HG03039 (cell line): ENCODE measurements at regions not wholly inside any gene's neighbourhood (a gene's known extent, or its start where the extent isn't known, plus 50 kb on each side); places are given as distances from the start of the nearest gene placed in this dataset.
A peak's percentile ranks its signal among the peaks of the same experiment; 100 is the strongest.

Experiments used
- ATAC-seq: cut with Tn5 transposase; IDR thresholded peaks from one replicate; pipeline ENCODE4 v1.9.1; 2021; ENCODE audit warnings: mild to moderate bottlenecking, moderate library complexity; ENCODE audit not compliant: unreplicated experiment

- ATAC-seq = no peak
These were observed 97.7 kb downstream of the CD47 start for GRCh38 chr3:107992976-107993684.

- no peak for ATAC-seq
These were observed 99.9 kb downstream of the CD47 start for GRCh38 chr3:107990926-107991325.

DNA sequence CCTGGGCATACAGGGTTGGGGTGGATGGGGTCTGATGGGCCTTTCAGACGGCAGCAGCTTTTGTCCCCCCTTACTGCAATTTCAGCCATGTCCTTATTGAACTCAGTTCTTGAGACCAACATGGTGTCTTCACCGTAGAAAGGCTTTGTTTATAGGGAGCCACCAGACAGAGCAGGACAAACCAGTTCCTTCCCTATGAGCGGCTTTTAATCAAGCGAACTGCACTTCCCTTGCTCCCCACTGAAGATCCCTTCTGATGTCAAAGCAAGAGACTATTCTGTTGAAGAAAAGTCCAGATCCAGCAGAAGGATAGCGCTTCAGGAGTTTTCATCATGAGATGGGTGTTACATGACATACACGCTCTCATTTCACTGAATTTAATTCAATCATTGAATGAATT is 100.4 kb downstream of the CD47 start:
- ATAC-seq = no peak

- ATAC-seq = no peak
These were observed 101.2 kb downstream of the CD47 start for GRCh38 chr3:107989661-107990060.

DNA sequence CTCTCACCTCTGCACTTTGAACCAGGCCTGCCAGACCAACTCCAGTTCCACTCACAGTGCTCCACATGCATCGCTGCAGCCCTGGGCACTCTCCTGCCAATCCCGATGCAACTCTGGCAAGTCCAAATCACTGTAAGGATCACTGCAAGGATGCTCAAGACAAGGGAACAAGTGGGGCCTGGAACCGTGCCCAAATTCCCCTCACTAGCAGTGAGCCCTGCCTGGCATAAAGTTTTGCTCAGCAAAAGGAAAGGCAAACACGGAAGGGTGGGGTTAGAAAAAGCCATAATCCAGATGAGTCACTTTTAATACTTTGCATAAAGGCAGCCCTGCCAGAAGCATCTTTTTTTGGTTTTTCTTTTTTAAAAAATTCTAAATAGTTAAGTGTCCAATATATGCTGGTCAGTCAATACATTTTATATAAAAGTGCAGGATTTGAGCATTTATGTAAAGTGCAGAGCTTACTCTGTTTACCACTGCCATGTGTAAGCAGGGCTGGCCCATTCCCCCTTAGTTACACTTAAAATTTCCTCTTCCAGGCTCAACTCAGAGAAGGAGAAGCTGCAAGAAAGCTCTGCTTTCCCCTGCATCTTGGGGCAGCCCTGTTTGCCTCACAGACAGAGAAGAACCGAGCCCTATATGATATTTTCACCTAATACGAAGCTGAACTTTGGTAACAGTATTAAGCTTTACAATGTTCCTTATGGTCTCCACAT is 102.2 kb downstream of the CD47 start:
- ATAC-seq = no peak

DNA sequence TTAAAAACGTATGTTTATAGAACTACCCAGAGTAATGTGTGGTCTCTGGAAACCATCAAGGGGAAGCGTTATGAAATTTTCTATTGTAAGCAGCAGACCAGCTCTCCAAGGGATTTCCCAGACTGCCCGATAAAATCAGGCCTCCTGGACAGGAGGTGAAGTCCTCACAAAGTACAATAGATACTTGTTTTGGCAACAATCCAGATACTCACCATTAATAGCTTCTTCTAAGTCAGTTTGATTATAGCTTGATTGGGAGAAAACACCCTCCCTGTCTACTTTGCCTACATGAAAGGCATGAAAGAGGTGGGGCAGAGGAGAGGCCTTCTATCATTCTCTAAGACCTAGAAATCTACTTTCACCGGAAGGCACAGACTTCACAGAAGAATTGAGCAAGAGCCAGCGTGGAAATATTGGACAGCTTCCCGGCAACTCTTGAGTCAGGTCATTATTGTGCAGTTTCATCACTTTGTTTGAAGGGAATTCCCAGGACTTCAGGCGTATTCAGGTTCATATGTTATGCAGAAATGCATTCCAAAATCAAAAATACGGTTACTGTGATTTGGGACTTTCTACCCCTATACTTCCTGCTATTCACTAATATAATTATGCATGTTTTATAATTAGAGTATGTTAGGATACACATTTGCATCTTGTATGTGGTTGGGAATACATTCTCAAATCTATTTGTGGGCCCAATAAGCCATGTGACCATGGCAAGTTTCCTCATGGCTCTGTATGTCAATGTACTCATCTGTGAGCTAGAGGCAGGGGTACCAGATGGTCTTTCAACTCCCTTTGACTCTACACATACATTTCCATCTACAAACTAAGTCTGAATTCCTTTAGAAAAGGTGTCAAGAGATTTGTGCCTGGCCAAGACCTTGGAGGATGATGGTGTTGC is 103.5 kb downstream of the CD47 start:
- ATAC-seq = no peak

DNA sequence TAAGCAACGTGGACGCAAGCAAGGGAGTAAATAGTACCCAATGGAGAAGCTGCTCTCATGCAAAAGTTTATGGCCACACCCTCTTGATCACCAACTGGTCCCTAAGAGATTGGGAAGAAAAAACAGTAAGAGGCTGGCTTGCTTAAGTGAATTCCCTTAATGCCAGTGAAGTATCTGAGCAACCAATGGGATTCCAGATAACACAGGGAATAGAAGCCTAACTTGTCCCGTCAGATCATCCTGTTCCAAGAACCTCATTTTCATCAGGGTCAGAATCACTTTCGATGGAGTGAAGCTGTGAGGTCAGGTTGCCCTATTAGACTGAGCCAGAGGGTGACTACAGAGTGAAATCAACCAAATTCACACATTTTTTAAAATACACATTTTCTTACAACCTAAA is 104.3 kb downstream of the CD47 start:
- no peak for ATAC-seq

DNA sequence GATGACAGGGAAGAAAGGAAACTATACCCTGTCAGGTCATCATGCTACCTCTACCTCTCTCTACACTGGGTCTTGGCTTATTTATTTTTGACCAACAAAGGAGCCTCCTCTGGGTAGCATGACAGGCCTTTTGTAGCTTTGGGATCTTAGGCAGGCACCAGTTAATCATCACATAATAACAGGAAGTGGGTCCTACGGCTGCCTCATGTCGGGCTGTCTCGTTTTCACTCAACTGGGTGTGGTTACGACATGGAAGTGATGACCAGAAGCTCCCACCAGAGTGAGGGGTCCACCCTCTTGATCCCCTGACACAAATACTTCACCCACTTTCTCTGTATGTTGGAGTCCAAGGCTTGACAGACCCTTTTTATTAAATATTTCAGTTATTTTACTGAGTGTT is 105.3 kb downstream of the CD47 start:
- ATAC-seq = peak; percentile 86

DNA sequence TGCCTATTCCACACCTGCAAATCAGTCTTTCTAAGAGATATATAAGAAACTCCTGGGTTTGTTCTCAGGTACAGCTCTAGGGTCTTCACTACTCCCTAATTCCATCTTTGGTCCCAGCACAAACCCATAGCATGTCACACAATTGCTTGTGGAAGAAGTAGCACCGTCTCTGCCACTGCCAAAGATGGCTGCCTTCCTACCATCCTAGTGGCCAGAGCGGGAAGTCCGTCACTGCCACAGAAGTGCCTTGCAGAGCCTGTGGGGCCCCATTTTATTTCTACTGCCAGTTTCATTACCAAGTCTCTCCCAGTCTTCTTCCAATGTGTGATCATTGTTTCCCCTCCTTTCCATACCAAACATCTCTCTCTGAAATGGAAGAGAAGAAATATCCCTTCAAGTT is 107.6 kb downstream of the CD47 start:
- no peak for ATAC-seq

GRCh38 chr3:107982165-107982564 is 108.7 kb downstream of the CD47 start:
- no peak for ATAC-seq

- ATAC-seq = no peak
These were observed 109.2 kb downstream of the CD47 start for GRCh38 chr3:107981471-107982111.

- no peak for ATAC-seq
These were observed 111.3 kb downstream of the CD47 start for GRCh38 chr3:107979538-107979937.

- ATAC-seq = no peak
These were observed 112.4 kb downstream of the CD47 start for GRCh38 chr3:107978131-107979055.

- no peak for ATAC-seq
These were observed 113.4 kb downstream of the CD47 start for GRCh38 chr3:107977221-107978130.

- no peak for ATAC-seq
These were observed 114.5 kb downstream of the CD47 start for GRCh38 chr3:107976202-107976800.

DNA sequence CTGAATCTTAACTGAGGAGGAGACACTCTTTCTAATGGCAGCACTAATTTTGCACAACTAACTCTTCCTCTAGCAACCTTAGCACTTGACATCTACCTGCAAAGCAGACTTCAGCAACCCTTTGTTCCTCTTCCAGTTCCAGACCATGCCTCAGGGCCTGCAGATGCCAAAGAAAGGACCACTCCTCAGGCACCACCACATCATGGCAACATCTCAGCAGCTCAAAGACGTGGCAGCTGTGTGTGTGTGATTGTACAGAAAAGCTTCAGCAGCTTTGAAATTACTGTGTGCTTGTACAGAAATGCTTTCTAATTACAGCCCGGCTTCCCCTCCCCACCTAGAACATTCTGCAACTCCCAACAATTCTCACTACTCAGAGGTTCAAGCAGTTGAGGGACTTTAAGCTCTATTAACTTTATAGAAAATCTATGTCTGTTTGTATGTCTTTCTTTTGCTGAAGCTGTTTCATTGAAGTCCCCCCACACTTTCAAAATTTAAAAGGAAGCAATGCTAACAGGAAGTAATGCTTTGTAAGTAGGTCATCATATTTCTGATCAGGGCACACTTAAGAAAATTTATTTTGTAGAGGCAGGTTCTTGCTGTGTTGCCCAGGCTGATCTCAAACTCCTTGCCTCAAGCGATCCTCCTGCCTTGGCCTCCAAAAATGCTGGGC is 115.2 kb downstream of the CD47 start:
- ATAC-seq = no peak

GRCh38 chr3:107973961-107974360 is 116.9 kb downstream of the CD47 start:
- ATAC-seq = no peak

DNA sequence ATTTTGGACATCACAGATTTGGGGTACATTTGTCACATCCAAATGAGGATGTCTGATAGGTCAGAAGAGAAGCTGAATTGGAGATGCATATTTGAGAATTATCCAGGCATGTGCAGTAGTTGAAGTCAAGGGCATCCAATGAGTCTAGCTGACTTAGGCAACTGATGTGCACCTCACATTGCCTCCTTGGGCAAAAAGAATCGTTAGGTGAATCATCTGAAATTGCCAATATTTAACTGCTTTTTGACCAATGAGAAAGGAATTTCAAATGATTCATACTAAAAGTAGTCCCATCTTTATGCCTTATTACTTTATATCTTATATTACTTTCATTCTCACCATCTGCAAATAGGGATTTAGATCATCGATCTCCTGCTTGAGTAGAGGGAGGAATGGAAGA is 117.7 kb downstream of the CD47 start:
- no peak for ATAC-seq
